M059J (cell line): ENCODE measurements at regions not wholly inside any gene's neighbourhood (a gene's known extent, or its start where the extent isn't known, plus 50 kb on each side); places are given as distances from the start of the nearest gene placed in this dataset.

Source experiments
- DNase-seq: peaks from one replicate; pipeline ENCODE4 v3.0.0-alpha.2; 2012; ENCODE audit warnings: low read depth

- DNase-seq, result no peak
Measured at GRCh38 chr5:164680812-164681520, 1175.5 kb downstream of the MAT2B start.

GRCh38 chr5:164687391-164687790 is 1182.0 kb downstream of the MAT2B start:
- DNase-seq, result no peak

- no peak for DNase-seq
Measured at GRCh38 chr5:164688437-164688836, 1183.0 kb downstream of the MAT2B start.

DNA sequence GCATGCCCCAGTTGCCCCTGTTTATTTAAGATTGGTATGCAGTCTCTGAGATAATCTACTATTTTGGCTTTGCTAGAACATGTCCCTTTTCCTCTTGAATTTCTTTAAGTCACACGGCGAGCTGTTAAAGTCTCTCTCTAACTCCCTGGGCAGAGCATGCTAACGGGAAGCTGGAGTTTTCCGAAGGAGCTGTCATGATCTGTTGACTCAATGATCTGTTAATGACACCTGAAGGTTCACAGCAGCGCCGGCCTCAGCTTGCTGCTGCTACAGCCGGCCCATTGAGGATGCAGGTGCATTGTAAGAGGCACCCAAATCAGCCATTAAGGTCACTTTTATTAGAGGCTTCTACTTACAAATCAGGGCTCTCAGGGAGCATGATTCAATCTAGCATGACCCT is 1203.4 kb downstream of the MAT2B start:
- no peak for DNase-seq

DNA sequence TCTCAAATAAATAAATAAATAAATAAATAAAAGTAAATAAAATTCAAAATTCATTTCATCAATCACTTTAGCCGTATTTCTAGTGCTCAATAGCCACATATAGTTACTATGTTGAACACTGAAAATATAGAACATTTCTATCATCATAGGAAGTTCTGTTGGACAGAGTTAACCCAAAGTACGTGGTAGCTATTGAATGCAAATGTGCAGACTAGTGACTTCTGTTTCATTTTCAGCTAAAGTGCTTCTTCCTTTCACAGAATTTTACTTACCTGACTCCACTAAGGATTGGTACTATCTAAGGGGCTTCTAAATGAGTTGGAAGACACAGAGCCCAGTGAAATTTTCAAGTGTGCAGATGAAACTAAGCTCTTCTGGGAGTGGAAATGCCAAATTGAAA is 1208.3 kb downstream of the MAT2B start:
- no peak for DNase-seq

DNA sequence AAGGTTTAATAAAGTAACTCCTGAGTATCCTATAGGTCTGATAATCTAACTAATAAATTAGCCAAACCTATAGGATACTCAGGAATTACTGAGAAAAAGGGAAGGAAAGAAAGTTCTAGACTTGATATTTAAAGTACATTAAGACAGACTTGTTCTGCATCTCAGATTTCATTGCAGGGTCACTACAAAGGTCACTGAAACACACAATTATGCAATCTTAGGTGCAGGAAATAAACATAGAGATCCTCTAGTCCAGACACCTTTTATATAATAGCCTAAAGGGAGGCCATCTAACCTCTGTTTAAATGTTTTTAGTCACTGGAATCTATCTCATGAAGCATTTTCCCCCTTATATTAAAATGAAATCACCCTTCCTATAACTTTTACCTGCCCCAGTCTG is 1215.7 kb downstream of the MAT2B start:
- no peak for DNase-seq

- no peak for DNase-seq
Measured at GRCh38 chr5:164721656-164722055, 1216.2 kb downstream of the MAT2B start.

GRCh38 chr5:164722702-164723101 is 1217.3 kb downstream of the MAT2B start:
- no peak for DNase-seq

GRCh38 chr5:164727012-164727411 is 1221.6 kb downstream of the MAT2B start:
- DNase-seq, result no peak

DNA sequence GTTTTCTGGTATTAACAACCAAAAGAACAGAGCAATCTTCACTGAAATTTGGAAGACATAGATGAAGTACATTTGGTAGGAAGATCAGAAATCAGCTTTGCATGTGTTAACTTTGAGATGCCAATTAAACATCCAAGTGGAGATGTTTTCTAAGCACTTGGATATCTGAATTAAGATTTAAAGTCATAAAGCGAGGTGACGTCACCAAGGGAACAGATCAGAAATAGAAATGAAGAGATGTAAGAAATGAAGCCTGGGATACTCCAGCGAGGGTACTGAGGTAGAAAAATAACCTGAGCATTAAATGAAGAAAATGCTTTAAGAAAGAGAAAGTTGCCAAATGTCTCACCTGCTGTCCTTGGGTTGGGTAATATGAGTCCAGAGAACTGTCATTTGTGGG is 1223.3 kb downstream of the MAT2B start:
- no peak for DNase-seq

- no peak for DNase-seq
Measured at GRCh38 chr5:164735334-164735733, 1229.9 kb downstream of the MAT2B start.

GRCh38 chr5:164741376-164741775 is 1236.0 kb downstream of the MAT2B start:
- DNase-seq, result no peak

DNA sequence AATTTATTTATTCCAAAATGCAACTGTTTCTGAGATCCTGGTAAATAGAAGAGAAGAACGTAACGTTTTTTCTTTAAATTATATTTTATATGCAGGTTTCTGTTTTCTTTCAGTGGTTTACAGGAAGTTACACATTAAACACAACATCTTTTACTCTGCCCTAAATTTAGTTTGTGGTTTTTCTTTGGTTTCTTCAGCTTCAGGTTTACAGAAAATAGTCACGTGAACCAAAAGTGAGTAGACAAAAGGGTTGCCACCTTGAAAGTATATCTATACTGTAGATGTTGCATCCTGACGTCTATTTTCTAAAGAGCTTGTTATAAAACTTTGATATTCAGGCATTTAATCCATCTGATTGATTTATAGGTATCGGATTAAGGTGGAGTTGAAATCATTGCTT is 1236.6 kb downstream of the MAT2B start:
- no peak for DNase-seq

DNA sequence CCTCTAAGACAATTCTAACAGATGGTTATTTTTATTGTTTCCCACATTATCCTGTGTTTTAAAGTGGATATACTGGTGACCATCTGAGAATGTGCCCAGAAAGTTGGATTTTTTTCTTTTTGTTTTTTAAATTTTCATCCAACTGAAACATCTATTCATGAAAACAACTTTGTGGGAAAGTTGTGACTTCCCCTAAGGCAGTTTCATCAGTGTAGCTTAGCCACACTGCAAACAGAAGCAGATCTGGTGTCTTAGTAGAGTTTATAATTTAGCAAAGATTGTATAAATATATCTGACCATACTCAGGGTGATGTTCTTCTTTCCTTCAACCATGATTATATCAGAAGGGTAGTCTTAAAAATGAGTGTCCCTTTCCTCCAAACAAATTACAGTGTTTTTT is 1241.3 kb downstream of the MAT2B start:
- peak; percentile 1 for DNase-seq

DNA sequence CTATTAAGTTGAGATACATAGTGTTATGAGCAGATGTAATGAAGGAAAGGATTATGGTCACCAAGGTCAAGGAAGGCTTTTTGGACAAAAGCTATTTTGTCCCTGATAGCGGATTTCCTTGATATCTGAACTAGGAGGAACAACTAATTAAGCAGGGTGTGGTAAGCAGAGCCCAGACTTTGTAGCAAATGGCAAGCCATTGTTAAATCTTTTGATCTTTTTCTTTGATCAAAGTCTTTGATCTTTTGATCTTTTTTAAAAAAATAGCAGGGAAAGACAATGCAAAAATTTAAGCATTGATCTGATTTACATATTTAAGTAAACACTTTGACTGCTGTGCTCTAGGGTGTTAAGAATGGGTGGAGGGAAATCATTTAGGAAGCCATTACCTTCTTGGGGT is 1242.0 kb downstream of the MAT2B start:
- DNase-seq, result no peak

DNA sequence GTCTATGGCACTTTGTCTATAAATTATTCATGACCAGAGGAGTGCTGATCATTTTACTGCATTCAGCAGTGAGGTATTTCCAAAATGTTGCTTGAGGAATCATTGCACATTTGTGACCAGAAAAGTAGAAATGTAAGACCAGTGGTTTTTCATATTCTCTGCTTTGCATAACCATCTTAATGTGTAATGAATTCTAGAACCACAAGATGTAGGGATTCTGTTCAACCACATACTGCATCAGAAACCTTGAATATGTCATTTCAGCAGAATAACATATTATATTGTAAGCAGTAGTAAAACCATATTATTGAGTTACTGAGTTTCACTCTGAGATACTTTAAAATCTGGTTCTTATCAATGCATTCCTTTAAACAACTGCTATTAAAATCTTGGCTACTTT is 1243.4 kb downstream of the MAT2B start:
- DNase-seq, result no peak

DNA sequence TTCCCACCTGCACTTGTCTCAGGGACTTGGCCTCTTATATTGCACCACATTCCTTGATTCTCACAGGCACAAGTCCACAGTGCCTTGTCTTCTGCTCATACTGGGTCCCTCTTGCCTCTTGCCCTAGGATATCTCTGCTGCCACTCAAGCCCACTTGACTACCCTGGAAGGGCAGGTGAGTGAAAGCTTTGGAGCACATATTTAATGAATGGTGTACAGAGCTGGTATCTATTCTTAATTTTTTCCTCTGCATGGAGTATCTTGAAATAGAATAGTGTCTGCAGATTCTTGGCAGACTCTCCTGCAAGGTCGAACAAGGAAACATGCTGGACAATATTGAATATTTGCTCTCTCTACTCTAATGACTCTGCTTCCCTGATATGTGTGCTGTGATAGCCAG is 1248.0 kb downstream of the MAT2B start:
- DNase-seq, result no peak

DNA sequence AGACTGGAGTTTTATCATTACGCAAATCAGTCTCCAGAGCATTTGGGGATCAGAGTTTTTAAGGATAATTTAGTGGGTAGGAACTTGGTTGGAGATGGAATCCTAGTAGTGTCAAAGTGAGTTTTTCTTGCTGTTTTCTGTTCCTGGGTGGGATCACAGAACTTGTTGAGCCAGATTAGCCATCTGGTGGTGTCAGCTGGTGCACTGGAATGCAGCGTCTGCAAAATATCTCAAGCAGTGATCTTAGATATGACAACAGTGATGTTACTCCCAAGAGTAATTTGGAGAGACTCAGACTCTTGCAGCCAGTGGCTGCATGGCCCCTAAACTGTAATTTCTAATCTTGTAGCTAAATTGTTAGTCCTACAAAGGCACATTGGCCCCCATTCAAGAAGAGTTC is 1257.8 kb downstream of the MAT2B start:
- DNase-seq, result no peak

GRCh38 chr5:164772122-164772521 is 1266.7 kb downstream of the MAT2B start:
- no peak for DNase-seq

DNA sequence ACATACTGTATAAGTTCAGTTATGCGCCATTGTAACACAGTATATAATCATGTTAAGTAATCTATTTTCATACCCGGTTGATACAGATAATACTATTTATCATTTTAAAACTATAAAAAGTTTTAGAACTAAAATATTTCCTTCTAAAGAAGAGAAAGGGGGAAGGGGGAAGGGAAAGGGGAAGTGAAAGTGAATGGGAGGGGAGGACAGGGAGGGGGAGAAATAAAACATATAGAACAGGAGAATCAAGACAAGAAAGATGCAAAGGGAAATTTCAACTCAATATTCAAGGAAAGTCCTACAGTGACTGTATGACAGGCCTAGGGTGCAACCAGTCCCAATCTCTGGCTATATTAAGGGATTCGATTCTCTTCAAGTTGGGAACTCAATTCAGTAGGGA is 1278.8 kb downstream of the MAT2B start:
- DNase-seq, result no peak

GRCh38 chr5:164798110-164798509 is 1292.7 kb downstream of the MAT2B start:
- DNase-seq, result no peak

DNA sequence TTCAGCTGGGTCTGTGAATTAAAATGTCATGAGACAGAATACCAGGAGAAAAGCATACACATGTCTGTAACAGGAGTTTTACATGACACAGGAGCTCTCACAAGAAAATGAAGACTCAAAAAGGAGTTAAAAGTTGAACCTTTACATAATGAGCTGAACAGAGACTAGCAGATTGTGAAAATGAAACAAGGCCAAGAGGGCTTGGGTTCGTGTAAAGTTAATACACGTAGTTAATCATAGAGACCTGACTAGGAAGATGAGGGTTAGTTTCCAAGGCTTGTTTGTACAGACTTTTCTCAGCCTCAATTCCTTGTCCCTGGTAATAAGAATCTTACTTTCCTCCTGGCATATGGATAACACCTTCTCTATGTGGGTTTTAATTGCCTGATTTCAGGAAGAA is 1294.0 kb downstream of the MAT2B start:
- DNase-seq, result no peak

GRCh38 chr5:164801910-164802309 is 1296.5 kb downstream of the MAT2B start:
- no peak for DNase-seq

GRCh38 chr5:164809821-164810220 is 1304.4 kb downstream of the MAT2B start:
- DNase-seq, result no peak
